Psoas muscle (tissue), 7 donors: ENCODE measurements at regions not wholly inside any gene's neighbourhood (a gene's known extent, or its start where the extent isn't known, plus 50 kb on each side); places are given as distances from the start of the nearest gene placed in this dataset.

Experiments
- ATAC-seq, 4 donors: fragments of 200-7000 bp; cut with Tn5 transposase; one replicate each; pipeline ENCODE4 v1.9.1; 2020; ENCODE audit warnings: moderate library complexity in 3 of 4, mild to moderate bottlenecking in 2 of 4
- DNase-seq, 2 donors: peaks; one replicate each; pipeline ENCODE4 v3.0.0-alpha.2; 2020
- H3K27ac ChIP-seq: fragments of 200-600 bp; one replicate; pipeline ENCODE4 v1.8.0; 2022
- H3K27me3 ChIP-seq, 3 donors: fragments of 200-600 bp in 1 of 3; one replicate each; pipeline versions ENCODE4 v1.6.1 to v1.8.0; 2013 to 2022; ENCODE audit warnings: low read length in 2 of 3, mild to moderate bottlenecking in 2 of 3, moderate library complexity in 1 of 3; ENCODE audit not compliant: insufficient read depth in 3 of 3
- H3K36me3 ChIP-seq, 2 donors: fragments of 200-600 bp in 1 of 2; one replicate each; pipeline versions ENCODE4 v1.6.1 to v1.8.0; 2013 to 2022; ENCODE audit warnings: low read depth in 1 of 2, mild to moderate bottlenecking in 1 of 2, moderate library complexity in 1 of 2; ENCODE audit not compliant: insufficient read depth in 1 of 2
- H3K4me1 ChIP-seq: fragments of 200-600 bp; one replicate; pipeline ENCODE4 v1.8.0; 2022
- H3K4me3 ChIP-seq: fragments of 200-600 bp; one replicate; pipeline ENCODE4 v1.8.0; 2022; ENCODE audit warnings: mild to moderate bottlenecking
- H3K9me3 ChIP-seq: fragments of 200-600 bp; one replicate; pipeline ENCODE4 v1.8.0; 2022
- CTCF ChIP-seq: fragments of 200-600 bp; IDR thresholded peaks from one replicate; pipeline ENCODE4 v1.8.0; 2022; ENCODE audit warnings: antibody characterized with exemption
- WGBS, 3 donors: extraction: QIAGEN DNeasy Blood & Tissue Kit; methylation state at CpG; one replicate each; pipeline versions ENCODE4 v1.1.6 to v1.1.7; 2013; 5-methylcytosine and 5-hydroxymethylcytosine counted together
- intact Hi-C, 2 donors: fragments of 100-400 bp; cut with DNase I; formaldehyde crosslinking; loops; one replicate each; pipeline versions ENCODE4 v1.11.0 to v1.14.2; 2022
- donor health status: healthy with polysubstance abuse.
- donor health status: DM: no; HTN: no; CAD: no; lungs with moderate emphysema.
- donor health status: Bipolar disorder and iron deficiency.
- donor health status: healthy.
- donor health status: DM: yes; HTN: yes; CAD: no.
- donor health status: DM: no; HTN: no; CAD: no.
- donor health status: DM: yes; HTN: yes; CAD: no.

- Histone ChIP-seq H3K27ac (no peak overlapping the region), H3K9me3 (no peaks in the 10 kb centered on the region), H3K27me3 (no peaks in the 10 kb centered on the region), H3K36me3 (no peaks in the 10 kb centered on the region), H3K4me1 (no peaks in the 10 kb centered on the region), H3K4me3 (no peak overlapping the region)
- DNase-seq (no peak), ATAC-seq (no peak)
- WGBS, 3 donors: 85 to 93% (median 85%) methylated on average over 2 of the region's 2 CpGs
- intact Hi-C loops: no loop called here
- no peak for TF ChIP-seq CTCF
These were observed 530.6 kb downstream of the FGF9 start for GRCh38 chr13:22201375-22201925.

DNA sequence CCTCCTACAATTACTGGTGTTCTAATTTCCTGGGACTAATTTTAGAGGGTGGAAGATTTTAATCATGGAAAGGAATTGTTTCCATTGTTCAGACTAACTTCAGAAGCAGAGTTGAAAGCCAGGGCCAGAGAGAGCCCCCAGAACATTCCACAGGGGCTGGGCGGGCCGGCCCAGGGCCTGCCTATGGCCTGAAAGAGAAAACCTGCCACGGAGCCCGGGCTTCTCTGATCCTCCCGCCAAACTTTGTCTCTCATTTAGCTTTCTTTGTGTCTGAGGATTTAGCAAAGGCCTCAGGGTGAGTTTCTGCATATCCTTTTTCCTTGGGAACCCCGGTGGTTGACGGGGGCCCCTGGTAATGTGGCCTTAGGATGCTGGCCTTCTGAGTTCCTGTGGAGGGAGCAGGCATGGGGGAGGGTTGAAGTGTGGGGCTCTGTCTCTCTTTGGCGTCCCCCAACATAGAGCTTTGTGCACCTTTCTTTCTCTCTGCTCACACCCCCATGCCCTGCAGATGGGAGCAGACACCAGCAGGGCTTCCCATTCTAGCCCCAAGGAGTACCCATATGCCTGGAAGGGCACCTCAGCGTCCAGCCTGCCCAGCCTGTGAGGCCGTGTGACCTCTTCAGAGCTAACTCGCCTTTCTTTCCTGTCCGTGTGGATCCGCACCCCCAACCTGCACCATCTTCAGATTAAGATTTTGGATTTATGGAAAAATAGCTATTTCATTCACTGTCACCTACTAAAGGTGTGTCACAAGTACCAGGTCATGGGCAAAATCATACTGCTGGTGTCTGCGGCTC lies 539.5 kb downstream of the FGF9 start:
- DNase-seq (no peak), ATAC-seq (peak in 1 of 4 donors; percentile 35)
- intact Hi-C loops: no loop called here
- no peaks in the 10 kb centered on the region for H3K4me1 ChIP-seq
- no peaks in the 10 kb centered on the region for H3K9me3 ChIP-seq
- no peak for TF ChIP-seq CTCF
- H3K27ac ChIP-seq: peak overlapping the region; percentile 16
- H3K27me3 ChIP-seq: no peaks in the 10 kb centered on the region
- no peak overlapping the region for H3K4me3 ChIP-seq
- WGBS, 3 donors: 81 to 91% (median 83%) methylated on average over 14 of the region's 14 CpGs
- H3K36me3 ChIP-seq: no peaks in the 10 kb centered on the region

GRCh38 chr13:22211876-22212275 lies 541.0 kb downstream of the FGF9 start:
- Histone ChIP-seq H3K27me3 (no peaks in the 10 kb centered on the region), H3K27ac (no peak overlapping the region)

DNA sequence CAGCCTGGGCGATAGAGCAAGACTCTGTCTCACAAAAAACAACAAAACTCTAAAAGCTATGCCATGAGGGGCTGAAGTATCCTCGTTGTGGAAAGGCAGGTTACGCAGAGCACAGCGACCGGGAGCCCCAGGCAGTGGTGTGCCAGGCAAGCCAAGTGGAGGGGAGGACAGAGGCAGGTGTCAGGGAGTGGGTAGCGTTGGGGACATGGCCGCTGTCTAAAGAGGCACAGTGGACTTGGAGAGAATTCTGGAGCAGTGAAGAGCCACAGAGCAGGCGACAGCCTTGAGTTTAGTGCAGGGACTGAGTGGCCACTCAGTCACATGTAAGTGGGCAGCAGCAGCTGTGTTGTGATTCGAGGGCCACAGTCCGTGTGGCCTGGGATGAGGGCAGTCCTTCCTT lies 541.7 kb downstream of the FGF9 start:
- Histone ChIP-seq H3K36me3 (no peaks in the 10 kb centered on the region), H3K4me3 (no peak overlapping the region), H3K27ac (no peak overlapping the region), H3K9me3 (no peaks in the 10 kb centered on the region), H3K4me1 (no peaks in the 10 kb centered on the region), H3K27me3 (no peaks in the 10 kb centered on the region)
- intact Hi-C loops: no loop called here
- DNase-seq (no peak), ATAC-seq (no peak)
- TF ChIP-seq CTCF: no peak
- 90 to 91% (median 90%) methylated on average over 10 of the region's 10 CpGs for WGBS, 3 donors

More at GRCh38 chr13:22211876-22212275, 541.0 kb downstream of the FGF9 start:
- no peak for TF ChIP-seq CTCF
- Histone ChIP-seq H3K36me3 (no peaks in the 10 kb centered on the region), H3K4me1 (no peaks in the 10 kb centered on the region), H3K4me3 (no peak overlapping the region), H3K9me3 (no peaks in the 10 kb centered on the region)
- ATAC-seq (no peak), DNase-seq (no peak)
- WGBS, 3 donors: 90 to 94% (median 93%) methylated on average over 14 of the region's 14 CpGs
- intact Hi-C loops: no loop called here
